CD14-positive monocyte (primary cell): ENCODE measurements at regions not wholly inside any gene's neighbourhood (a gene's known extent, or its start where the extent isn't known, plus 50 kb on each side); places are given as distances from the start of the nearest gene placed in this dataset.

ENCODE experiments used
- DNase-seq, 3 donors: peaks; one replicate each; pipeline ENCODE4 v3.0.0-alpha.2; 2011 to 2022
- H2AFZ ChIP-seq: 2 replicates; pipeline ENCODE4 v1.6.0; 2012; ENCODE audit warnings: mild to moderate bottlenecking, low read depth, low read length, inconsistent platforms; ENCODE audit not compliant: insufficient read depth, poor library complexity, severe bottlenecking
- H3K27ac ChIP-seq, 2 donors: 1 replicate in 1 of 2; 2 replicates in 1 of 2; pipeline ENCODE4 v1.5.1; 2012 to 2013; ENCODE audit warnings: low read length in 2 of 2, control low read depth in 1 of 2, inconsistent platforms in 1 of 2, low read depth in 1 of 2, mild to moderate bottlenecking in 1 of 2
- H3K27me3 ChIP-seq, 2 donors: one replicate each; pipeline versions ENCODE4 v1.6.0 to v1.6.1; 2011 to 2013; ENCODE audit warnings: low read length in 2 of 2; ENCODE audit not compliant: control insufficient read depth in 2 of 2, insufficient read depth in 2 of 2
- H3K36me3 ChIP-seq, 2 donors: replicated peaks in 1 of 2; 1 replicate in 1 of 2; 2 replicates in 1 of 2; pipeline versions ENCODE4 v1.5.1 to v1.6.1; 2012 to 2013; ENCODE audit warnings: low read length in 2 of 2, control low read depth in 1 of 2, inconsistent platforms in 1 of 2, mild to moderate bottlenecking in 1 of 2; ENCODE audit not compliant: insufficient read depth in 2 of 2, control insufficient read depth in 1 of 2
- H3K4me1 ChIP-seq, 2 donors: 1 replicate in 1 of 2; 2 replicates in 1 of 2; pipeline versions ENCODE4 v1.5.1 to v1.6.1; 2012 to 2013; ENCODE audit warnings: low read length in 2 of 2, control low read depth in 1 of 2, inconsistent platforms in 1 of 2, mild to moderate bottlenecking in 1 of 2, moderate library complexity in 1 of 2; ENCODE audit not compliant: insufficient read depth in 2 of 2, control insufficient read depth in 1 of 2
- H3K4me2 ChIP-seq: replicated peaks from 2 replicates; pipeline ENCODE3; 2012; ENCODE audit warnings: low read length, moderate library complexity, mild to moderate bottlenecking; ENCODE audit not compliant: poor library complexity, severe bottlenecking; ENCODE audit errors: extremely low read depth
- H3K4me3 ChIP-seq, 3 experiments: fragments of 200-600 bp in 1 of 3; sonication (generic) in 1 of 3; replicated peaks in 1 of 3; 1 replicate in 2 of 3; 2 replicates in 1 of 3; pipeline ENCODE4 v1.5.1; 2011 to 2013; ENCODE audit warnings: low read length in 3 of 3, mild to moderate bottlenecking in 3 of 3, control low read depth in 2 of 3, low read depth in 2 of 3, inconsistent platforms in 1 of 3, moderate library complexity in 1 of 3
- H3K79me2 ChIP-seq: 2 replicates; pipeline ENCODE4 v1.6.0; 2012; ENCODE audit warnings: mild to moderate bottlenecking, control low read depth, inconsistent platforms, low read length, moderate library complexity; ENCODE audit not compliant: insufficient read depth
- H3K9ac ChIP-seq: 2 replicates; pipeline ENCODE4 v1.6.0; 2017; ENCODE audit warnings: low read length, mild to moderate bottlenecking; ENCODE audit not compliant: insufficient read depth, poor library complexity, severe bottlenecking
- H3K9me3 ChIP-seq, 2 donors: replicated peaks in 1 of 2; 1 replicate in 1 of 2; 2 replicates in 1 of 2; pipeline versions ENCODE4 v1.5.1 to v1.6.1; 2012 to 2013; ENCODE audit warnings: low read length in 2 of 2, control low read depth in 1 of 2; ENCODE audit not compliant: control insufficient read depth in 1 of 2, insufficient read depth in 1 of 2
- H4K20me1 ChIP-seq: 2 replicates; pipeline ENCODE4 v1.6.0; 2012; ENCODE audit warnings: mild to moderate bottlenecking, low read length, control low read depth, moderate library complexity; ENCODE audit not compliant: insufficient read depth
- H3K27ac Mint-ChIP-seq, 7 donors: one replicate each; pipeline ENCODE4 v1.8.0; 2020; ENCODE audit warnings: mild to moderate bottlenecking in 7 of 7, mixed read lengths in 7 of 7, moderate library complexity in 6 of 7, inconsistent platforms in 2 of 7
- H3K27me3 Mint-ChIP-seq, 3 donors: one replicate each; pipeline ENCODE4 v1.8.0; 2021 to 2022; ENCODE audit warnings: low read depth in 3 of 3, mild to moderate bottlenecking in 3 of 3, mixed read lengths in 3 of 3, moderate library complexity in 3 of 3, inconsistent platforms in 1 of 3
- H3K36me3 Mint-ChIP-seq, 2 donors: one replicate each; pipeline ENCODE4 v1.8.0; 2020; ENCODE audit warnings: mixed read lengths in 2 of 2, inconsistent platforms in 1 of 2, mild to moderate bottlenecking in 1 of 2
- H3K4me1 Mint-ChIP-seq: one replicate; pipeline ENCODE4 v1.8.0; 2020; ENCODE audit warnings: mild to moderate bottlenecking, mixed read lengths
- H3K4me3 Mint-ChIP-seq, 2 donors: one replicate each; pipeline ENCODE4 v1.8.0; 2020; ENCODE audit warnings: mild to moderate bottlenecking in 2 of 2, mixed read lengths in 2 of 2, moderate library complexity in 1 of 2
- H3K9me3 Mint-ChIP-seq, 7 donors: one replicate each; pipeline ENCODE4 v1.8.0; 2020 to 2022; ENCODE audit warnings: mixed read lengths in 7 of 7, mild to moderate bottlenecking in 6 of 7, moderate library complexity in 6 of 7, inconsistent platforms in 2 of 7
- WGBS: methylation state at CpG from one replicate; pipeline ENCODE4 v1.1.5; 2013; ENCODE audit warnings: missing lambda C conversion rate; ENCODE audit not compliant: insufficient coverage; 5-methylcytosine and 5-hydroxymethylcytosine counted together
- intact Hi-C, 2 donors: fragments of 100-400 bp; cut with micrococcal nuclease; formaldehyde crosslinking; loops; one replicate each; pipeline versions ENCODE4 v1.15.0 to v1.15.1; 2023
- TF ChIP-seq, protein P1 (sequence below): fragments of 200-600 bp; IDR thresholded peaks from one replicate; pipeline ENCODE4 v1.8.0; 2022; ENCODE audit warnings: antibody characterized with exemption, mild to moderate bottlenecking

DNA sequence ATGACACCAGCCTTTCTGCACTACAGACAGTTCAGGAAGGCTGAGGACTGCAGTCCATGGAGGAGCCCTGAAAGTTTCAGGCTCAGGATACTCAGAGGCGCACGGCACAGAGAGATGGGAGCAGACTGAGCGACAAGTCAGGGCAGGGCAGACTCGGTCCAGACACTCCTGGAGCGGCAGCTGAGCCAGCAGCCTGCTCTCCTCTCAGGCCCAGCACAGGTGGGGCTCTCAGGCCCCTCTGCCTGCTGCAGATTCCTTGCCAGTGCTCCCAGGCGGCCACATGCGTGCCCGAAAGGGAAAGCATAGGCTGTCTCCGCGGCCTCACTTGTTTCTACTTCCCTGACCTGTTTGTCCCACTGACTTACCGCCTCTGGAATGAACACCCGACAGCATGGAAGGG is 228.3 kb downstream of the IRX2 start:
- Histone ChIP-seq H3K79me2 (no peaks in the 10 kb centered on the region), H3K9me3 (peaks cover 17 to 28% of the 10 kb centered on the region in 2 donors), H3K9ac (no peak overlapping the region), H3K4me2 (no peak overlapping the region), H3K36me3 (no peaks in the 10 kb centered on the region), H3K4me1 (no peaks in the 10 kb centered on the region), H4K20me1 (no peaks in the 10 kb centered on the region), H3K27me3 (no peaks in the 10 kb centered on the region), H2AFZ (no peak overlapping the region), H3K4me3 (no peak overlapping the region), H3K27ac (no peak overlapping the region)
- H3K9me3 Mint-ChIP-seq, result peaks cover 3 to 23% (median 10%) of the 10 kb centered on the region in 7 donors
- peaks cover 0 to 3% (median 2%) of the 10 kb centered on the region in 3 donors for H3K27me3 Mint-ChIP-seq
- H3K4me1 Mint-ChIP-seq, result no peaks in the 10 kb centered on the region
- no peak overlapping the region for H3K4me3 Mint-ChIP-seq
- WGBS, result 90% methylated on average over 12 of the region's 12 CpGs
- DNase-seq, result no peak
- intact Hi-C loops, result no loop called here
- H3K36me3 Mint-ChIP-seq, result no peaks in the 10 kb centered on the region
- TF ChIP-seq, protein P1, sequence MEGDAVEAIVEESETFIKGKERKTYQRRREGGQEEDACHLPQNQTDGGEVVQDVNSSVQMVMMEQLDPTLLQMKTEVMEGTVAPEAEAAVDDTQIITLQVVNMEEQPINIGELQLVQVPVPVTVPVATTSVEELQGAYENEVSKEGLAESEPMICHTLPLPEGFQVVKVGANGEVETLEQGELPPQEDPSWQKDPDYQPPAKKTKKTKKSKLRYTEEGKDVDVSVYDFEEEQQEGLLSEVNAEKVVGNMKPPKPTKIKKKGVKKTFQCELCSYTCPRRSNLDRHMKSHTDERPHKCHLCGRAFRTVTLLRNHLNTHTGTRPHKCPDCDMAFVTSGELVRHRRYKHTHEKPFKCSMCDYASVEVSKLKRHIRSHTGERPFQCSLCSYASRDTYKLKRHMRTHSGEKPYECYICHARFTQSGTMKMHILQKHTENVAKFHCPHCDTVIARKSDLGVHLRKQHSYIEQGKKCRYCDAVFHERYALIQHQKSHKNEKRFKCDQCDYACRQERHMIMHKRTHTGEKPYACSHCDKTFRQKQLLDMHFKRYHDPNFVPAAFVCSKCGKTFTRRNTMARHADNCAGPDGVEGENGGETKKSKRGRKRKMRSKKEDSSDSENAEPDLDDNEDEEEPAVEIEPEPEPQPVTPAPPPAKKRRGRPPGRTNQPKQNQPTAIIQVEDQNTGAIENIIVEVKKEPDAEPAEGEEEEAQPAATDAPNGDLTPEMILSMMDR, result no peak
- no peak overlapping the region for H3K27ac Mint-ChIP-seq

DNA sequence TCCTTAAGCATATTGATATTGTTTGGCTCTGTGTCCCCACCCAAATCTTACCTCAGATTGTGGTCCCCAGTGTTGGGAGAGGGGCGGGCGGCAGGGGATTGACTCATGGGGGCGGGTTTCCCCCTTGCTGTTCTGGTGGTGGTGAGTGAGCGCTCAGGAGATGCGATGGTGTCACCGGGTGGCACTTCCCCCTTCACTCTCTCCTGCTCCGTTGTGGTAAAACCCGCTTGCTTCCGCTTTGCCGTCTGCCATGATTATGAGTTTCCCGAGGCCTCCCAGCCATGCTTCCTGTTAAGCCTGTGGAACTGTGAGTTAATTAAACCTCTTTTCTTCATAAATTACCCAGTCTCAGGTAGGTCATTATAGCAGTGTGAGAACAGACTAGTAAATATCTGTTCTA is 229.1 kb downstream of the IRX2 start:
- Histone ChIP-seq H3K4me3 (no peak overlapping the region), H3K9ac (no peak overlapping the region), H3K4me1 (no peaks in the 10 kb centered on the region), H3K4me2 (no peak overlapping the region), H3K9me3 (peaks cover 17 to 28% of the 10 kb centered on the region in 2 donors), H3K27ac (no peak overlapping the region), H3K36me3 (no peaks in the 10 kb centered on the region), H3K79me2 (no peaks in the 10 kb centered on the region), H3K27me3 (no peaks in the 10 kb centered on the region), H4K20me1 (no peaks in the 10 kb centered on the region), H2AFZ (no peak overlapping the region)
- WGBS, result no CpG with 5 or more reads among the region's 11 CpGs
- intact Hi-C loops, result no loop called here
- Mint-ChIP-seq H3K9me3 (peaks cover 3 to 23% (median 9%) of the 10 kb centered on the region in 7 donors), H3K36me3 (no peaks in the 10 kb centered on the region), H3K4me1 (no peaks in the 10 kb centered on the region), H3K4me3 (no peak overlapping the region), H3K27ac (no peak overlapping the region), H3K27me3 (peaks cover 0 to 3% (median 2%) of the 10 kb centered on the region in 3 donors)
- DNase-seq, result no peak
- TF ChIP-seq, protein P1, result no peak
